ENCODE measurements at regions not wholly inside any gene's neighbourhood (a gene's known extent, or its start where the extent isn't known, plus 50 kb on each side); places are given as distances from the start of the nearest gene placed in this dataset.

GRCh38 chr2:200099256-200099655 is 143.9 kb downstream of the MAIP1 start:
- TF ChIP-seq CTCF (IDR thresholded peaks at IDR 0.05; ENCODE audit: borderline replicate concordance, extremely low read depth, low read length, poor library complexity, severe bottlenecking) (no peak), EZH2 (IDR thresholded peaks at IDR 0.05; ENCODE audit: borderline replicate concordance, low read depth, low read length, severe bottlenecking) (no peak)

All from DND-41 (cell line).